SH-SY5Y (cell line): ENCODE measurements at regions not wholly inside any gene's neighbourhood (a gene's known extent, or its start where the extent isn't known, plus 50 kb on each side); places are given as distances from the start of the nearest gene placed in this dataset.

Experiments
- GATA2 ChIP-seq: IDR thresholded peaks from 2 replicates; pipeline ENCODE4 v1.6.1; 2011; ENCODE audit warnings: mild to moderate bottlenecking, low read depth, low read length
- GATA3 ChIP-seq: IDR thresholded peaks from 2 replicates; pipeline ENCODE4 v1.6.1; 2011; ENCODE audit warnings: low read depth, mild to moderate bottlenecking, low read length, moderate library complexity

GRCh38 chr2:121919803-121920202 lies 164.4 kb downstream of the TSN start:
- TF ChIP-seq GATA2 (no peak), GATA3 (no peak)
